GM23338 (cell line): ENCODE measurements at regions not wholly inside any gene's neighbourhood (a gene's known extent, or its start where the extent isn't known, plus 50 kb on each side); places are given as distances from the start of the nearest gene placed in this dataset.

Experiments
- ATAC-seq: fragments of 200-7000 bp; cut with Tn5 transposase; 3 replicates; pipeline ENCODE4 v1.9.1; 2020
- DNase-seq: peaks from one replicate; pipeline ENCODE4 v3.0.0-alpha.2; 2015; ENCODE audit warnings: low spot score
- H2AFZ ChIP-seq: fragments of 200-600 bp; sonication (generic); 2 replicates; pipeline ENCODE4 v1.8.0; 2016; ENCODE audit warnings: antibody characterized with exemption, mild to moderate bottlenecking, moderate library complexity
- H3F3A ChIP-seq: fragments of 200-600 bp; sonication (generic); replicated peaks from 2 replicates; pipeline ENCODE4 v1.8.0; 2017; ENCODE audit warnings: antibody characterized with exemption, mixed run types, low read depth
- H3K27ac ChIP-seq: fragments of 200-600 bp; sonication (generic); 2 replicates; pipeline ENCODE4 v1.6.1; 2016; ENCODE audit warnings: low read depth
- H3K27me3 ChIP-seq: fragments of 200-600 bp; sonication (generic); 2 replicates; pipeline ENCODE4 v1.8.0; 2016; ENCODE audit warnings: mild to moderate bottlenecking, mixed run types, moderate library complexity; ENCODE audit not compliant: insufficient read depth
- H3K36me3 ChIP-seq: fragments of 200-600 bp; sonication (generic); 2 replicates; pipeline ENCODE4 v1.8.0; 2016; ENCODE audit warnings: mild to moderate bottlenecking; ENCODE audit not compliant: insufficient read depth
- H3K4me1 ChIP-seq: fragments of 200-600 bp; sonication (generic); 2 replicates; pipeline ENCODE4 v1.8.0; 2016; ENCODE audit warnings: mild to moderate bottlenecking, moderate library complexity; ENCODE audit not compliant: insufficient read depth
- H3K4me2 ChIP-seq: fragments of 200-600 bp; sonication (generic); 2 replicates; pipeline ENCODE4 v1.7.1; 2017; ENCODE audit warnings: mixed run types
- H3K4me3 ChIP-seq: fragments of 200-600 bp; sonication (generic); 2 replicates; pipeline ENCODE4 v1.6.1; 2016; ENCODE audit warnings: mixed run types
- H3K79me2 ChIP-seq: fragments of 200-600 bp; sonication (generic); replicated peaks from 2 replicates; pipeline ENCODE4 v1.8.0; 2017; ENCODE audit warnings: mild to moderate bottlenecking; ENCODE audit not compliant: insufficient read depth
- H3K9me2 ChIP-seq: fragments of 200-600 bp; sonication (generic); 2 replicates; pipeline ENCODE4 v1.8.0; 2017; ENCODE audit not compliant: insufficient read depth
- H4K20me1 ChIP-seq: fragments of 200-600 bp; sonication (generic); replicated peaks from 2 replicates; pipeline ENCODE4 v1.8.0; 2017; ENCODE audit warnings: mild to moderate bottlenecking; ENCODE audit not compliant: insufficient read depth
- H3K27ac Mint-ChIP-seq: 2 replicates; pipeline ENCODE4 v1.8.0; 2020; ENCODE audit warnings: inconsistent platforms, mild to moderate bottlenecking, moderate library complexity, mixed read lengths
- H3K27me3 Mint-ChIP-seq: 3 replicates; pipeline ENCODE4 v1.8.0; 2022; ENCODE audit warnings: low read depth, mild to moderate bottlenecking, moderate library complexity, mixed read lengths, inconsistent platforms; ENCODE audit not compliant: insufficient read depth, poor library complexity
- H3K36me3 Mint-ChIP-seq: 3 replicates; pipeline ENCODE4 v1.8.0; 2021; ENCODE audit warnings: low read depth, mild to moderate bottlenecking, inconsistent platforms, moderate library complexity, mixed read lengths
- H3K4me1 Mint-ChIP-seq: 3 replicates; pipeline ENCODE4 v1.8.0; 2020; ENCODE audit warnings: mild to moderate bottlenecking, inconsistent platforms, mixed read lengths
- H3K4me3 Mint-ChIP-seq: 3 replicates; pipeline ENCODE4 v1.8.0; 2021; ENCODE audit warnings: moderate library complexity, mild to moderate bottlenecking, inconsistent platforms, mixed read lengths
- H3K9me3 Mint-ChIP-seq: 3 replicates; pipeline ENCODE4 v1.8.0; 2020; ENCODE audit warnings: moderate library complexity, mild to moderate bottlenecking, inconsistent platforms, mixed read lengths
- CREB1 ChIP-seq: fragments of 250-450 bp; sonication (Bioruptor Pico); IDR thresholded peaks from 2 replicates; pipeline ENCODE4 v1.5.0; 2020; ENCODE audit warnings: low read depth, mild to moderate bottlenecking, moderate library complexity
- CTCF ChIP-seq, 2 experiments: fragments of 200-600 bp in 1 of 2; sonication (generic) in 1 of 2; conservative IDR thresholded peaks; 2 replicates each; pipeline versions ENCODE4 v1.5.1 to v1.6.1; 2016 to 2017; ENCODE audit warnings: antibody characterized with exemption in 2 of 2, low read depth in 2 of 2, mild to moderate bottlenecking in 2 of 2, moderate library complexity in 1 of 2
- EZH2 ChIP-seq: fragments of 200-600 bp; sonication (generic); IDR thresholded peaks from one replicate; pipeline ENCODE4 v1.8.0; 2017; ENCODE audit warnings: antibody characterized with exemption, mild to moderate bottlenecking, low read depth; ENCODE audit not compliant: unreplicated experiment
- EZH2phosphoT487 ChIP-seq: fragments of 200-600 bp; sonication (generic); IDR thresholded peaks from one replicate; pipeline ENCODE4 v1.8.1; 2018; ENCODE audit warnings: antibody characterized with exemption; ENCODE audit not compliant: unreplicated experiment
- JUNB ChIP-seq: IDR thresholded peaks from one replicate; pipeline ENCODE4 v1.6.1; 2016; ENCODE audit warnings: antibody characterized with exemption; ENCODE audit not compliant: unreplicated experiment
- NANOG ChIP-seq: IDR thresholded peaks from 2 replicates; pipeline ENCODE4 v1.6.1; 2016; ENCODE audit warnings: antibody characterized with exemption, borderline replicate concordance
- POLR2AphosphoS5 ChIP-seq: IDR thresholded peaks from 2 replicates; pipeline ENCODE4 v1.6.1; 2016; ENCODE audit warnings: antibody characterized with exemption, low read depth
- STAT1 ChIP-seq: IDR thresholded peaks from one replicate; pipeline ENCODE4 v1.6.1; 2016; ENCODE audit warnings: antibody characterized with exemption; ENCODE audit not compliant: unreplicated experiment
- ZNF114 ChIP-seq: fragments of 250-450 bp; sonication (Bioruptor Pico); IDR thresholded peaks from 2 replicates; pipeline ENCODE4 v1.5.0; 2020; ENCODE audit warnings: mild to moderate bottlenecking, moderate library complexity
- ZNF331 ChIP-seq: fragments of 250-450 bp; sonication (Bioruptor Pico); IDR thresholded peaks from 2 replicates; pipeline ENCODE4 v1.5.0; 2020; ENCODE audit warnings: low read depth, mild to moderate bottlenecking, moderate library complexity
- TF ChIP-seq, protein P1 (sequence below): IDR thresholded peaks from 2 replicates; pipeline ENCODE4 v1.6.1; 2016; ENCODE audit warnings: antibody characterized with exemption
- TF ChIP-seq, protein P2 (sequence below): fragments of 250-450 bp; sonication (Bioruptor Pico); IDR thresholded peaks from 2 replicates; pipeline ENCODE4 v1.5.0; 2020; ENCODE audit warnings: mild to moderate bottlenecking, moderate library complexity
- TF ChIP-seq, protein P3 (sequence below): IDR thresholded peaks from one replicate; pipeline ENCODE4 v1.6.1; 2018; ENCODE audit warnings: antibody characterized with exemption; ENCODE audit not compliant: unreplicated experiment

GRCh38 chr18:60996326-60996725, 336.9 kb upstream of the CDH20 start:
- Histone ChIP-seq H3K4me3 (no peak overlapping the region), H3K4me1 (no peaks in the 10 kb centered on the region), H3K27ac (no peak overlapping the region), H2AFZ (no peak overlapping the region), H4K20me1 (no peaks in the 10 kb centered on the region), H3F3A (no peaks in the 10 kb centered on the region), H3K4me2 (no peak overlapping the region), H3K27me3 (no peaks in the 10 kb centered on the region), H3K9me2 (no peaks in the 10 kb centered on the region; the same call in 1 of the 2 replicates), H3K36me3 (no peaks in the 10 kb centered on the region), H3K79me2 (no peaks in the 10 kb centered on the region)
- Mint-ChIP-seq H3K4me1 (no peaks in the 10 kb centered on the region), H3K36me3 (peaks cover 6% of the 10 kb centered on the region), H3K27ac (no peak overlapping the region), H3K4me3 (no peak overlapping the region), H3K9me3 (peaks cover 18% of the 10 kb centered on the region), H3K27me3 (no peaks in the 10 kb centered on the region)
- TF ChIP-seq CREB1 (no peak), ZNF114 (CRISPR knock-in tag) (no peak), POLR2AphosphoS5 (no peak), CTCF (conservative IDR thresholded peaks at IDR 0.05; ENCODE audit: low read depth in 2 of 2) (no peak), NANOG (no peak), ZNF331 (CRISPR knock-in tag) (no peak), STAT1 (no peak), EZH2 (no peak), JUNB (no peak), EZH2phosphoT487 (no peak)
- TF ChIP-seq, protein P1, sequence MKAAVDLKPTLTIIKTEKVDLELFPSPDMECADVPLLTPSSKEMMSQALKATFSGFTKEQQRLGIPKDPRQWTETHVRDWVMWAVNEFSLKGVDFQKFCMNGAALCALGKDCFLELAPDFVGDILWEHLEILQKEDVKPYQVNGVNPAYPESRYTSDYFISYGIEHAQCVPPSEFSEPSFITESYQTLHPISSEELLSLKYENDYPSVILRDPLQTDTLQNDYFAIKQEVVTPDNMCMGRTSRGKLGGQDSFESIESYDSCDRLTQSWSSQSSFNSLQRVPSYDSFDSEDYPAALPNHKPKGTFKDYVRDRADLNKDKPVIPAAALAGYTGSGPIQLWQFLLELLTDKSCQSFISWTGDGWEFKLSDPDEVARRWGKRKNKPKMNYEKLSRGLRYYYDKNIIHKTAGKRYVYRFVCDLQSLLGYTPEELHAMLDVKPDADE = no peak
- TF ChIP-seq, protein P2, sequence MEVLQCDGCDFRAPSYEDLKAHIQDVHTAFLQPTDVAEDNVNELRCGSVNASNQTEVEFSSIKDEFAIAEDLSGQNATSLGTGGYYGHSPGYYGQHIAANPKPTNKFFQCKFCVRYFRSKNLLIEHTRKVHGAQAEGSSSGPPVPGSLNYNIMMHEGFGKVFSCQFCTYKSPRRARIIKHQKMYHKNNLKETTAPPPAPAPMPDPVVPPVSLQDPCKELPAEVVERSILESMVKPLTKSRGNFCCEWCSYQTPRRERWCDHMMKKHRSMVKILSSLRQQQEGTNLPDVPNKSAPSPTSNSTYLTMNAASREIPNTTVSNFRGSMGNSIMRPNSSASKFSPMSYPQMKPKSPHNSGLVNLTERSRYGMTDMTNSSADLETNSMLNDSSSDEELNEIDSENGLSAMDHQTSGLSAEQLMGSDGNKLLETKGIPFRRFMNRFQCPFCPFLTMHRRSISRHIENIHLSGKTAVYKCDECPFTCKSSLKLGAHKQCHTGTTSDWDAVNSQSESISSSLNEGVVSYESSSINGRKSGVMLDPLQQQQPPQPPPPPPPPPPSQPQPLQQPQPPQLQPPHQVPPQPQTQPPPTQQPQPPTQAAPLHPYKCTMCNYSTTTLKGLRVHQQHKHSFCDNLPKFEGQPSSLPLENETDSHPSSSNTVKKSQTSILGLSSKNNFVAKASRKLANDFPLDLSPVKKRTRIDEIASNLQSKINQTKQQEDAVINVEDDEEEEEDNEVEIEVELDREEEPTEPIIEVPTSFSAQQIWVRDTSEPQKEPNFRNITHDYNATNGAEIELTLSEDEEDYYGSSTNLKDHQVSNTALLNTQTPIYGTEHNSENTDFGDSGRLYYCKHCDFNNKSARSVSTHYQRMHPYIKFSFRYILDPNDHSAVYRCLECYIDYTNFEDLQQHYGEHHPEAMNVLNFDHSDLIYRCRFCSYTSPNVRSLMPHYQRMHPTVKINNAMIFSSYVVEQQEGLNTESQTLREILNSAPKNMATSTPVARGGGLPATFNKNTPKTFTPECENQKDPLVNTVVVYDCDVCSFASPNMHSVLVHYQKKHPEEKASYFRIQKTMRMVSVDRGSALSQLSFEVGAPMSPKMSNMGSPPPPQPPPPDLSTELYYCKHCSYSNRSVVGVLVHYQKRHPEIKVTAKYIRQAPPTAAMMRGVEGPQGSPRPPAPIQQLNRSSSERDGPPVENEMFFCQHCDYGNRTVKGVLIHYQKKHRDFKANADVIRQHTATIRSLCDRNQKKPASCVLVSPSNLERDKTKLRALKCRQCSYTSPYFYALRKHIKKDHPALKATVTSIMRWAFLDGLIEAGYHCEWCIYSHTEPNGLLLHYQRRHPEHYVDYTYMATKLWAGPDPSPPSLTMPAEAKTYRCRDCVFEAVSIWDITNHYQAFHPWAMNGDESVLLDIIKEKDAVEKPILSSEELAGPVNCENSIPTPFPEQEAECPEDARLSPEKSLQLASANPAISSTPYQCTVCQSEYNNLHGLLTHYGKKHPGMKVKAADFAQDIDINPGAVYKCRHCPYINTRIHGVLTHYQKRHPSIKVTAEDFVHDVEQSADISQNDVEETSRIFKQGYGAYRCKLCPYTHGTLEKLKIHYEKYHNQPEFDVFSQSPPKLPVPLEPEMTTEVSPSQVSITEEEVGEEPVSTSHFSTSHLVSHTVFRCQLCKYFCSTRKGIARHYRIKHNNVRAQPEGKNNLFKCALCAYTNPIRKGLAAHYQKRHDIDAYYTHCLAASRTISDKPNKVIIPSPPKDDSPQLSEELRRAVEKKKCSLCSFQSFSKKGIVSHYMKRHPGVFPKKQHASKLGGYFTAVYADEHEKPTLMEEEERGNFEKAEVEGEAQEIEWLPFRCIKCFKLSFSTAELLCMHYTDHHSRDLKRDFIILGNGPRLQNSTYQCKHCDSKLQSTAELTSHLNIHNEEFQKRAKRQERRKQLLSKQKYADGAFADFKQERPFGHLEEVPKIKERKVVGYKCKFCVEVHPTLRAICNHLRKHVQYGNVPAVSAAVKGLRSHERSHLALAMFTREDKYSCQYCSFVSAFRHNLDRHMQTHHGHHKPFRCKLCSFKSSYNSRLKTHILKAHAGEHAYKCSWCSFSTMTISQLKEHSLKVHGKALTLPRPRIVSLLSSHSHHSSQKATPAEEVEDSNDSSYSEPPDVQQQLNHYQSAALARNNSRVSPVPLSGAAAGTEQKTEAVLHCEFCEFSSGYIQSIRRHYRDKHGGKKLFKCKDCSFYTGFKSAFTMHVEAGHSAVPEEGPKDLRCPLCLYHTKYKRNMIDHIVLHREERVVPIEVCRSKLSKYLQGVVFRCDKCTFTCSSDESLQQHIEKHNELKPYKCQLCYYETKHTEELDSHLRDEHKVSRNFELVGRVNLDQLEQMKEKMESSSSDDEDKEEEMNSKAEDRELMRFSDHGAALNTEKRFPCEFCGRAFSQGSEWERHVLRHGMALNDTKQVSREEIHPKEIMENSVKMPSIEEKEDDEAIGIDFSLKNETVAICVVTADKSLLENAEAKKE = no peak
- TF ChIP-seq, protein P3, sequence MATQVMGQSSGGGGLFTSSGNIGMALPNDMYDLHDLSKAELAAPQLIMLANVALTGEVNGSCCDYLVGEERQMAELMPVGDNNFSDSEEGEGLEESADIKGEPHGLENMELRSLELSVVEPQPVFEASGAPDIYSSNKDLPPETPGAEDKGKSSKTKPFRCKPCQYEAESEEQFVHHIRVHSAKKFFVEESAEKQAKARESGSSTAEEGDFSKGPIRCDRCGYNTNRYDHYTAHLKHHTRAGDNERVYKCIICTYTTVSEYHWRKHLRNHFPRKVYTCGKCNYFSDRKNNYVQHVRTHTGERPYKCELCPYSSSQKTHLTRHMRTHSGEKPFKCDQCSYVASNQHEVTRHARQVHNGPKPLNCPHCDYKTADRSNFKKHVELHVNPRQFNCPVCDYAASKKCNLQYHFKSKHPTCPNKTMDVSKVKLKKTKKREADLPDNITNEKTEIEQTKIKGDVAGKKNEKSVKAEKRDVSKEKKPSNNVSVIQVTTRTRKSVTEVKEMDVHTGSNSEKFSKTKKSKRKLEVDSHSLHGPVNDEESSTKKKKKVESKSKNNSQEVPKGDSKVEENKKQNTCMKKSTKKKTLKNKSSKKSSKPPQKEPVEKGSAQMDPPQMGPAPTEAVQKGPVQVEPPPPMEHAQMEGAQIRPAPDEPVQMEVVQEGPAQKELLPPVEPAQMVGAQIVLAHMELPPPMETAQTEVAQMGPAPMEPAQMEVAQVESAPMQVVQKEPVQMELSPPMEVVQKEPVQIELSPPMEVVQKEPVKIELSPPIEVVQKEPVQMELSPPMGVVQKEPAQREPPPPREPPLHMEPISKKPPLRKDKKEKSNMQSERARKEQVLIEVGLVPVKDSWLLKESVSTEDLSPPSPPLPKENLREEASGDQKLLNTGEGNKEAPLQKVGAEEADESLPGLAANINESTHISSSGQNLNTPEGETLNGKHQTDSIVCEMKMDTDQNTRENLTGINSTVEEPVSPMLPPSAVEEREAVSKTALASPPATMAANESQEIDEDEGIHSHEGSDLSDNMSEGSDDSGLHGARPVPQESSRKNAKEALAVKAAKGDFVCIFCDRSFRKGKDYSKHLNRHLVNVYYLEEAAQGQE = no peak
- DNase-seq (no peak), ATAC-seq (no peak)
